Esophagus muscularis mucosa (tissue), 3 donors: ENCODE measurements at regions not wholly inside any gene's neighbourhood (a gene's known extent, or its start where the extent isn't known, plus 50 kb on each side); places are given as distances from the start of the nearest gene placed in this dataset.

Experiments
- POLR2A ChIP-seq: fragments of 450-650 bp; IDR thresholded peaks from one replicate; pipeline ENCODE4 v1.6.1; 2017; ENCODE audit warnings: antibody characterized with exemption, moderate library complexity, mild to moderate bottlenecking, low read depth
- TF ChIP-seq, protein P1 (sequence below), 3 experiments: fragments of 200-600 bp in 2 of 3; fragments of 450-650 bp in 1 of 3; sonication (generic) in 2 of 3; IDR thresholded peaks; one replicate each; pipeline ENCODE4 v1.5.1; 2017 to 2019; ENCODE audit warnings: antibody characterized with exemption in 3 of 3, mild to moderate bottlenecking in 2 of 3, moderate library complexity in 1 of 3

DNA sequence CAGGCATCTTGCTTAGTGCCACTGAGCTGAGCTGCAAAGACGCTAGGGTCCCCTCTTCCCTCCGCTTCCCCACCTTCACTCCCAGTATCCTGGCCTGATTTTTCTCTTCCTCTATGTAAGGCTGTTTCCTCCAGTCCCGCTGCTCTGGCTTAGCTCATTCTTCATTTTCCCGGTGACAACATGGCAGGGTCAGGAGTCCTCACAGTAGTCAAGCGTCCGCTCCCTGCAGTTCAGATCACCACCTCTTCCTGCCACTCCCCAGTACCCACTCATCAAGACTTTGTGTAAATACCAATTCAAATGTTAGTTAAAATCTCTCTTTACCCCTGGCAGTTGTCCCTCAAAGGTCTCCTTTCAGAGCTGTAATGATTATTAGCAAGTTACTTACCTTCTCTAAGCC lies 650.4 kb upstream of the CELF2 start:
- TF ChIP-seq, protein P1, sequence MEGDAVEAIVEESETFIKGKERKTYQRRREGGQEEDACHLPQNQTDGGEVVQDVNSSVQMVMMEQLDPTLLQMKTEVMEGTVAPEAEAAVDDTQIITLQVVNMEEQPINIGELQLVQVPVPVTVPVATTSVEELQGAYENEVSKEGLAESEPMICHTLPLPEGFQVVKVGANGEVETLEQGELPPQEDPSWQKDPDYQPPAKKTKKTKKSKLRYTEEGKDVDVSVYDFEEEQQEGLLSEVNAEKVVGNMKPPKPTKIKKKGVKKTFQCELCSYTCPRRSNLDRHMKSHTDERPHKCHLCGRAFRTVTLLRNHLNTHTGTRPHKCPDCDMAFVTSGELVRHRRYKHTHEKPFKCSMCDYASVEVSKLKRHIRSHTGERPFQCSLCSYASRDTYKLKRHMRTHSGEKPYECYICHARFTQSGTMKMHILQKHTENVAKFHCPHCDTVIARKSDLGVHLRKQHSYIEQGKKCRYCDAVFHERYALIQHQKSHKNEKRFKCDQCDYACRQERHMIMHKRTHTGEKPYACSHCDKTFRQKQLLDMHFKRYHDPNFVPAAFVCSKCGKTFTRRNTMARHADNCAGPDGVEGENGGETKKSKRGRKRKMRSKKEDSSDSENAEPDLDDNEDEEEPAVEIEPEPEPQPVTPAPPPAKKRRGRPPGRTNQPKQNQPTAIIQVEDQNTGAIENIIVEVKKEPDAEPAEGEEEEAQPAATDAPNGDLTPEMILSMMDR (IDR thresholded peaks at IDR 0.05) = no peak
- TF ChIP-seq POLR2A = no peak
